ENCODE measurements at regions not wholly inside any gene's neighbourhood (a gene's known extent, or its start where the extent isn't known, plus 50 kb on each side); places are given as distances from the start of the nearest gene placed in this dataset.
"Not testable (repeated sequence)": the region's sequence is repeated elsewhere in the genome, so short reads cannot be mapped to it uniquely, and the experiment has no call there.

GRCh38 chr4:120636120-120636630 is 286.4 kb downstream of the PRDM5 start:
- DNase-seq (ENCODE audit: low read depth in 2 of 2), result no peak

GRCh38 chr4:120633810-120634209 is 288.7 kb downstream of the PRDM5 start:
- no peak for DNase-seq (ENCODE audit: low read depth in 2 of 2)

- DNase-seq (ENCODE audit: low read depth in 2 of 2), result no peak
Measured at GRCh38 chr4:120630427-120630826, 292.1 kb downstream of the PRDM5 start.

DNA sequence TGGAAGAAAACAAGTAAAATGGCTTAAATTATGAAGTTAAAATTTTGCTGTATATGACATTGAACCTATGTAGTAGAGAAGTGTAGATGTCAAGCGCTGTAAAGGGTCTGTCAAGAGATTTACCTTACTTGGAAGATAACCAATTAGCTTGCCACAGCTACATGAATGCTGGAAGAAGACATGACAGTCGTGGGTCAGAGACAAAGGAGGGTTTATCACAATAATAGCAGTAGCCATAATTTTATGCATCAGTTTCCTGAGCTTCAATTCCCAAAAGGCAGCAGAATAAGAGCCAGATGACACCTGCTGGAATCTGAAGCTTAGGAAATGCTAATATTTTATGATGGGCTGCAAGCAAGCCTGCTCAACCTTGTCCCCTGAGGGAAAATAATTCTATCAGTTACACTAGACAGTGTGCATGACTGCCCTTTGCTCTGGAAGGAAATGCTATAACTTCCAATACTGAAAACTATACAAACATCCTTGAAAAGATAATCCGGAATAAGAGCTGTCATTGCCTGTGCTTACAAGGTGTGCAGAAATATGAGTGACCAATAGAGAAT is 292.9 kb downstream of the PRDM5 start:
- no peak for DNase-seq (ENCODE audit: low read depth in 2 of 2)

- DNase-seq (ENCODE audit: low read depth in 2 of 2), result no peak
Measured at GRCh38 chr4:120622601-120623000, 299.9 kb downstream of the PRDM5 start.

DNA sequence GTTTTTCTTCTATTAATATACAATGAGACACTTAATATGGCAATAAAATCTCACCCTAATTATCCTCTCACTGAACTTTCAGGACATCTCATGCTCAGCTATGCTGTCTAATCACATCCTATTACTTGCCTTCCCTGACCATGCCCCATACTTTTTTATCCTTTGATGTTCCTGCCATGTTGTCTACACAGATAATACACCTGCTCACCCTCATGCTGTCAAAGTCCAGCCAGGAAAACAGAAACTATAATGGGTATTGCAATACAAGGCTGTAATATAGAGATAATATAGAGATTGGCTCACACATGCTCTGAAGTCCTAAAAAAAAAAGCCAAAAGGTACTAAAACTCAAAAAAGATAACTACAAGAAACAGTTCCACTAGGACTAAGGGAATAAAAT is 305.4 kb downstream of the PRDM5 start:
- no peak for DNase-seq (ENCODE audit: low read depth in 2 of 2)

DNA sequence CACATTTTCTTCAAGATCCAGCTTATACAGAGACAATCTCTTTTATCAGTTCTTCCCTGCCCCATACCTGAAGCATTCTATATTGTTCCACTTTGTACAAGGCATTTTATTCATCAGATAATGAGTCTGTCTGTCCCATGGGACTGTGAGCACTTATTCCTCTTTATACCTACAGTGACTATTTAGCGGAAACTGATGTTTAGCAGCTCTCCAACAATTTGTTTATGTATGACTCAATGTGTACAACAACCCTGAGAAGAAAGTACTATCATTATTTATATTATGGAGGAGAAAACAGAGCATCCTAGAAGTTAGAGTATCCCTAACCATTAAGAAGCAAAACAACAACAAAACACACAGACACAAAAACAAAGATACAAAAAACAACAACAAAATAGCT is 306.5 kb downstream of the PRDM5 start:
- DNase-seq (ENCODE audit: low read depth in 2 of 2), result no peak

- DNase-seq (ENCODE audit: low read depth in 2 of 2), result no peak
Measured at GRCh38 chr4:120613778-120614177, 308.7 kb downstream of the PRDM5 start.

DNA sequence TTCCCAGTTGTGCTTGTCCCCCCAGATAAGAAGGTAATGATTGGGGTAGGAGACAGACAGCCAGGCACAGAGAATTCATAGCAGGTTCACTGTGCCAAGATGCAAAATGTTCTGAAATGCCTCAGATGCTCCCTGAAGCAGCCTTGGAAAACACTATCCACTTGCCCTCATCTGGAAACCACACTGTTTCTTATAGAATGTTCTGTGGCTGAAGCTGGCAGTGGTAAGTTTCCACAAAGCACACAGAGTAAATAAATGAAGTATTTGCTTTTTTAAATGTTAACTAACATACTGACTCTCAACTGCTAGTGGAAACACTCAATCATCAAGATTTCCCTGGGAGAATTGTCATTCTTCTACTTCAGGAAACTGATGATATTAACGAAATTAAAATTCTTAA is 311.4 kb downstream of the PRDM5 start:
- no peak for DNase-seq (ENCODE audit: low read depth in 2 of 2)

DNA sequence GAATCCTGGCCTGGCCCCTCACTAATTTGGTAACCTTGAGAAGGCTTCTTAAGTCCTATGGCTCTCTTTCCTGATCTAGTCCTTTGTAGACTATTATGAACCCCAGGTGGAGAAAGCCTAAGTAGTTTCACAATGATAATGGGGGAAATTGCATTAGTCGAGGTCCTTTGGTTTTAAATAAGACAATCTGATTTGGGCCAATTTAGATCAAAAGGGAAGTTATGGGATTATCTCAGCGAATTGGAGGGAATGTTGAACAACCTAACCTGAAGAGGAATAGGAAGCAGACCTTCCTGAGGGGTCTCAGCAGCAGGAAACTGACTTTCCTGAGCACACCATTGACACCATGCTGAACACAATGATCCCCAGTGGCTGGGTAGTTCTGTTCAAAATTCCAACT is 331.5 kb downstream of the PRDM5 start:
- DNase-seq (ENCODE audit: low read depth in 2 of 2), result no peak

GRCh38 chr4:120589787-120590186 is 332.7 kb downstream of the PRDM5 start:
- no peak for DNase-seq (ENCODE audit: low read depth in 2 of 2)

DNA sequence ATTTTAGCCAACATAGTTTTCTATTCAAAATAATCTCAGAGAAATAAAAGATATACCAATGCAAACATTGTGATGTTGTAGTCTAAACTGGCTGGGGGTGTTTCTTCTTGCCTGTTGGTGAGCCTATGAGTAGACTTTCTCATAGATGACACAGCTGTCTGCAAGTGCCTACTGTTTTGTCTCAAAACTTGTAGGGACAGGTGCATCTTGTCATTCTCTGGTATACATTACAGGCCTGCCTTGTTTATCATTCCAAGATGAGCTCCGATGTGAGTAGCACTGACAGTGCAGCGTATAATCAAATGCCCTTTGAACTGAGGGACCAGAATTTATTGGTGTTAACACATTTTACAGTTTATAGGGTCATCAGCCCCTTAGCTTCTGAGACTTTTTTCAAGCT is 353.8 kb downstream of the PRDM5 start:
- DNase-seq (ENCODE audit: low read depth in 2 of 2), result no peak

GRCh38 chr4:120561648-120562047 is 360.9 kb downstream of the PRDM5 start:
- DNase-seq (ENCODE audit: low read depth in 2 of 2), result no peak

GRCh38 chr4:120557372-120557771 is 365.2 kb downstream of the PRDM5 start:
- no peak for DNase-seq (ENCODE audit: low read depth in 2 of 2)

DNA sequence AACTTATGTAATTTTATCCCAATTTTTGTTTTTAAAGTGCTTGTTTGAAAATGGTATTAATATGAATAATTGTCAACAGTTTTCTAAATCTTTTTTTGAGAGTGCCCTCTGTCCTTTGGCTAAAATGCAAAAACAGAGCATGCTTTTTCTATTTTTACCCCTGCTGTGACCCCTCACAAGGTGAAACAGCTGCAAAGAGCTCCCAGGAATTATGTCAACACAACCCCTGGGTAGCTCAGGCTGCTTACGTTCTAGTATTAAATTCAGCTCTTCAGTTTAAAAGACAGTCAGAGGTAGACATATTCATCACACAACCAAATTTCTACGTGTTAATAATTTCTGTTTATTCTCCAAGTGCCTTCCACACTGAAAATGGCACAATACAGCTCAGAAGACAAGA is 367.5 kb downstream of the PRDM5 start:
- no peak for DNase-seq (ENCODE audit: low read depth in 2 of 2)

GRCh38 chr4:120554086-120554485 is 368.4 kb downstream of the PRDM5 start:
- DNase-seq (ENCODE audit: low read depth in 2 of 2), result no peak

DNA sequence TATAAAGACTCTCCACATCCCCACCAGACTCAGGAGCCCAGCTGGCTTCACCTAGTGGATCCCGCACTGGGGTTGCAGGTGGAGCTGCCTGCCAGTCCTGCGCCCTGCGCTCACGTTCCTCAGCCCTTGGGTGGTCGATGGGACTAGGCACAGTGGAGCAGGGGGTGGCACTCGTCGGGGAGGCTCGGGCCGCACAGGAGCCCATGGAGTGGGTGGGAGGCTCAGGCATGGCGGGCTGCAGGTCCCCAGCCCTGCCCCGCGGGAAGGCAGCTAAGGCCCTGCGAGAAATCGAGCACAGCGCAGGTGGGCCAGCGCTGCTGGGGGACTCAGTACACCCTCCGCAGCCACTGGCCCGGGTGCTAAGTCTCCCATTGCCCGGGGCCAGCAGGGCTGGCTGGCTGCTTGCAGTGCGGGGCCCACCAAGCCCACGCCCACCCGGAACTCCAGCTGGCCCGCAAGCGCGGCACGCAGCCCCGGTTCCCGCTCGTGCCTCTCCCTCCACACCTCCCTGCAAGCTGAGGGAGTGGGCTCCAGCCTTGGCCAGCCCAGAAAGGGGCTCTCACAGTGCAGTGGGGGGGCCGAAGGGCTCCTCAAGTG is 371.8 kb downstream of the PRDM5 start:
- DNase-seq (ENCODE audit: low read depth in 2 of 2), result not testable (repeated sequence)

DNA sequence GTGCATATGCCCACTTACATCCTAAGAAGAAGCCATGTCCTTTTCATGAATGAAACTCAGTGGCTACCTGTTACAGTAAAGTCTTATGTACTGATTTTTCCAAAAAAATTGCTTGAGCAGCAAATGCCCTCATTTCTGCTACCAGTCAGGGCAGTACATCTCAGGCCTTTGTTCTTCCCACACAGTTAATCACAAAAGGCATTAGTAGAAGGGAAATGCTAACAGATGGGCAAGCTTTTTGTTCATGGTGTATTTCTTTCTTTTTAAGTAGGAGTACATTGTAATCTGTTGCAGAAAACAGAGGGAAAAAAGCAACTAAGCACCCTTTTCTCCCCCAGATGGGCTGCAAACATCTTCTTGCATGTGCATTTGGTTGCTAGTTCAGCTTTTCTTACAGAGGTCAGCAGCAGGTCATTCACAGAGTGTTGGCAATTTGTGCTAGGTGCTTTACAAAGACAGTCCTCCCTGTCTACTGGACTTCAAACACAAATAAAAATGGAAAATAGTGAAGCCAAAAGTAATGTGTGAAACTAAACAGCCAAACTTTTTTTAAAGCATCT is 373.4 kb downstream of the PRDM5 start:
- no peak for DNase-seq (ENCODE audit: low read depth in 2 of 2)

DNA sequence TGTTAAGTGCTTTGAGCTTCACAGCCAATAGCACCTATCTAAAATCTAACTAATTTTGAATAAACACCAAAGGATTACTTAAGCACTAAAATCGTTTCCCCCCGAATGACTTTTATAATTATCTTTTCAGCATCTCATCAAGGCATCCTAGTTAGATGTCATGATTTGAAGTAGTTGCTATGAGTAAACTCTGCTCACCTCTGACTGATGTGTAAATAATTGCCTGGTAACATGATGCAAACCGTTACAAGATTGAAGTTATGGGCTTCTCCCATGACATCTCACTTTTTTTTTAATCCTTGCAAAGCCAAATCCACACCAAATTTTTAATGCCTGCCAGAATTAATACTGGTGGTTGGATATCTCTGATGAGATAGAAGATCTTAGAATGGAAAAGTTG is 377.1 kb downstream of the PRDM5 start:
- no peak for DNase-seq (ENCODE audit: low read depth in 2 of 2)

DNA sequence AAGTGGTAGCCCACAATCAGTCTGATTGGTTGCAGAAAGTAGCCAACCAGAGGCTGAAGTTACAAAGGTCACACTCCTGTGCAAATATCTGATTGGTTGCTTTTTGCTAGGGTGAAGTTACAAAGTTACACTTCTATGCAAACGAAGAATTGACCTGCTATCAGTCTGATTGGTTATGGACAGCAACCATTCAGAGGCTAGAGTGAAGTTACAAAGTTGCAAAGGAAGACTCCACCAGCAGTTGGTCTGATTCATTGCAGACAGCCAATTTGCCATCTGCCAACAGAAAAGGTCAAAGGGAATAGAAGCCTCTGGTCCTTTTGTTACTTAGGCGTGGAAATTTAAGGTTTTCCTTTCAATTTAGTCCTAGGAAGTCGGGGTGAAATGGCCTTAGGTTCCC is 377.7 kb downstream of the PRDM5 start:
- DNase-seq (ENCODE audit: low read depth in 2 of 2), result no peak

DNA sequence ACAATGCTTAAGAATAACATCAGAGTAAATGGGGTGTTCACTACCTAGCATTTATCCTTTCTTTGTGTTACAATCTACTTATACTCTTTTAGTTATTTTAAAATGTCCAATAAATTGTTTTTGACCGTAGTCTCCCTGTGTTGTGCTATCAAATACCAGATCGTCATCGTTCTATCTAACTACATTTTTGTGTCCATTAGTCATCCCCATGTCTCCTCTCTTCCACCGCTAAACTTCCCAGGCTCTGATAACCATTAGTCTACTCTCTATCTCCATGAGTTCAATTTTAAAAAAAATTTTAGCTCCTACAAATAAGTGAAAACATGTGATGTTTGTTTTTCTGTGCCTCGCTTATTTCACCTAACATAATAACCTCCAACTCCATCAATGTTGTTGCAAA is 381.9 kb downstream of the PRDM5 start:
- DNase-seq (ENCODE audit: low read depth in 2 of 2), result no peak

DNA sequence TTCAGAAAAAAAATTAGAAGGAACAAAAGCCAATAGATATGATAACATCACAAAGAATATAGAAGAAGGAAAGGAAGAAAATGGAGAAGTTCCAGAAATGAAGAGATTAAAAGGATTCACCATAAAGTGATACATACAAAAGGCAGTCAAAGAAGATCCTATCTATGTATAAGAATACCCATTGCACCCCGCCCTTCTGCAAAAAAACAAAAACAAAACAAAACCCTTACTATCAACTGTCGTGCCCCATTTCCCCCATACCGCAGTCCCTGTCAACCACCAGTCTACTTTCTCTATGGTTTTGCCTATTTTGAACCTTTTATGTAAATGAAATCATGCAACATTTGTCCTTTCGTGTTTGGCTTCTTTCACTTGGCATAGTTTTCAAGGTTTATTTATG is 385.6 kb downstream of the PRDM5 start:
- DNase-seq (ENCODE audit: low read depth in 2 of 2), result no peak

- no peak for DNase-seq (ENCODE audit: low read depth in 2 of 2)
Measured at GRCh38 chr4:120528428-120528827, 394.1 kb downstream of the PRDM5 start.

DNA sequence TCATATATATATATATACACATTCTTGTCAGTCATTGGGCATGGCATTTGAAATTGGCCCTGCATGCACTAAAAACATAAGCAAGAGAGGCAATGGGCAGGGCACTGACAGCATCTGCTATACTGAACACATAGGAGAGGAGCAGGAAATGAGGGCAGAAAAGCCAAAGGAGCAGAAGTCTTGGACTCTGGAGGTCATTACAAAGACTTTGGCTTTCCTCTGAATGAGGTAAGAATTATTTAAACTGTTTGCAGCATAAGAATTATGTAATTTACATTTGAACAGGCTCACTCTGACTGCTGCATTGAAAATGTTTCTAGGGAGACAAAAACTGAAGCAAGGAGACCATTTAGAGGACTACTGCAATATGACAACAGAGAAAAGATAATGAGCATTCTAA is 396.5 kb downstream of the PRDM5 start:
- no peak for DNase-seq (ENCODE audit: low read depth in 2 of 2)
